ENCODE measurements at regions not wholly inside any gene's neighbourhood (a gene's known extent, or its start where the extent isn't known, plus 50 kb on each side); places are given as distances from the start of the nearest gene placed in this dataset.

DNA sequence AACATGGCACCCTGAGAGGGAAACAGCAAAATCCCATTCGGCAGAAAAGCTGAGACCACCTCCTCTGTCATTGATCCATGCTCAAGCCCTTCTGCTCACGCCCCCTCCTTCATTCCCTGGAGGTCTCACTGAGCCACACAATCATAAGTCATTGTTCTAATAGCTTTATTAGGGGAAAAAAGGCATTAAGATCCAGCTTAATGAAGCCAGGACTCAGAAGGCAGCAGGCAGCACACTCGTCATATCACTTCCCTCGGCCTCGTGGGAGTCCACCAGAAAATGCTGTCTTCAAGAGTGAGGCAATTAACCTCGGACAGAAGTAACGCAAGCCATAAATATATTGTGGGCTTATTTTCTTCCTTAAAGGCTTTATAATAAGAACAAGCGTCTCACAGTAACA, 153.9 kb upstream of the PPP2R3A start:
- Histone ChIP-seq H3K27ac (ENCODE audit: low read depth, low read length) (no peak overlapping the region), H3K9ac (ENCODE audit: low read depth, low read length) (no peak overlapping the region), H3K4me1 (ENCODE audit: control insufficient read depth, insufficient read depth, low read length) (peaks cover 13% of the 10 kb centered on the region), H3K36me3 (ENCODE audit: control insufficient read depth, insufficient read depth, low read length) (no peaks in the 10 kb centered on the region), H3K9me3 (ENCODE audit: control insufficient read depth, insufficient read depth, low read length) (no peaks in the 10 kb centered on the region), H3K4me3 (ENCODE audit: low read depth, low read length) (no peak overlapping the region), H3K27me3 (ENCODE audit: control insufficient read depth, insufficient read depth, low read length) (no peaks in the 10 kb centered on the region; the same call in 1 of the 2 replicates)

- H3K36me3 ChIP-seq (ENCODE audit: control insufficient read depth, insufficient read depth, low read length) = no peaks in the 10 kb centered on the region
- no peak overlapping the region for H3K4me3 ChIP-seq (ENCODE audit: low read depth, low read length)
- no peak overlapping the region for H3K9ac ChIP-seq (ENCODE audit: low read depth, low read length)
- no peaks in the 10 kb centered on the region; the same call in 1 of the 2 replicates for H3K27me3 ChIP-seq (ENCODE audit: control insufficient read depth, insufficient read depth, low read length)
- no peak overlapping the region for H3K27ac ChIP-seq (ENCODE audit: low read depth, low read length)
- peaks cover 13% of the 10 kb centered on the region for H3K4me1 ChIP-seq (ENCODE audit: control insufficient read depth, insufficient read depth, low read length)
- H3K9me3 ChIP-seq (ENCODE audit: control insufficient read depth, insufficient read depth, low read length) = no peaks in the 10 kb centered on the region
Observed at GRCh38 chr3:135812057-135812456, 153.5 kb upstream of the PPP2R3A start.

DNA sequence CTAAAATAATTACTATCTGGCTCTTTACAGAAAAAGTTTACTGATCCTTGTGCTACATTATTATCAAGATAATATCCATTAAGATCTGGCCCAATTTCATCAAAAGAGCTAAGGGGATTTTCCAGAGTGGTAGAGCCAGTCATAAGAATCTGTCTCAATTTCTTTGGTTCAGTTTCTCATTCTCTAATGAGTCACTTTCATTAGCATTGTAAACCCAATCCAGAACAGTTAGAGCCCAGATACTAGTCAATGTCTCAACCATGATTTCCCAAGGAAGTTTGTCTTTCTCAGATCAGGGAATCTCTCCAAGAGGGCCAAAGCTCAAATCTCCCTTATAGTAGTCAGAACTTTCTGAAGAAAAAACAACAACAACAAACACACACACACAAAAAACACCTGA, 131.1 kb upstream of the PPP2R3A start:
- Histone ChIP-seq H3K27ac (ENCODE audit: low read depth, low read length) (no peak overlapping the region), H3K9me3 (ENCODE audit: control insufficient read depth, insufficient read depth, low read length) (no peaks in the 10 kb centered on the region), H3K27me3 (ENCODE audit: control insufficient read depth, insufficient read depth, low read length) (no peaks in the 10 kb centered on the region), H3K4me1 (ENCODE audit: control insufficient read depth, insufficient read depth, low read length) (no peaks in the 10 kb centered on the region), H3K9ac (ENCODE audit: low read depth, low read length) (no peak overlapping the region), H3K36me3 (ENCODE audit: control insufficient read depth, insufficient read depth, low read length) (no peaks in the 10 kb centered on the region), H3K4me3 (ENCODE audit: low read depth, low read length) (no peak overlapping the region)

DNA sequence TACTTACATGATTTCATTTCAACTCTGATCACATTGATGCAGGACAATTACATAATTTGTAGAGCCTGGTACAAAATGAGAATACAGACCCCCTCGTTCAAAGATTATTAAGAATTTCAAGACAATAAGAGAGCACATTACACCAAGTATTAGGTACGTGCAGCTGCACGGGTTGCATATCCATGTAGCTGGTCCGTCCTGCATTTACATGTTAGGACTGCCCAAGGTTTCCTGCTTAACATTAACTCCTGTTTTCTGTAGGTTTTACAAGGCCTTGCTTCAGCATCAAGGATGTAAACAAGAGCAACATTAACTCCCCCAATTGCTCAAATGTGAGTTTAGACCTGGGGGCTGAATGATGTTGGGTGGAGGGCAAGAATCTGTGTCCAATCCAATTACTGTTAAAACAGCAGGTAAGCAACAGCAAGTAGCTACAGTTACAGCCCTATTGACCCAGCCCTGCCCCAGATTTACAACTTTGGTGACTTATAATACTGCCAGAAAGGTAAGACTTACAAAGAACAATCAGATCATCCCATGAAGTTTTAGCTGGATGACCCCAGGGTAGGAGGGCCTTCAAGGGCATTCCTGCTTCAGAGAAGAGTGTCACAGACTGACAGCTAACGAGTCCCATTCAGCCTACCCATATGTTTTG, 127.4 kb upstream of the PPP2R3A start:
- H3K4me1 ChIP-seq (ENCODE audit: control insufficient read depth, insufficient read depth, low read length) = no peaks in the 10 kb centered on the region
- no peaks in the 10 kb centered on the region for H3K9me3 ChIP-seq (ENCODE audit: control insufficient read depth, insufficient read depth, low read length)
- H3K36me3 ChIP-seq (ENCODE audit: control insufficient read depth, insufficient read depth, low read length) = no peaks in the 10 kb centered on the region
- no peak overlapping the region for H3K27ac ChIP-seq (ENCODE audit: low read depth, low read length)
- H3K9ac ChIP-seq (ENCODE audit: low read depth, low read length) = no peak overlapping the region
- no peaks in the 10 kb centered on the region for H3K27me3 ChIP-seq (ENCODE audit: control insufficient read depth, insufficient read depth, low read length)
- H3K4me3 ChIP-seq (ENCODE audit: low read depth, low read length) = no peak overlapping the region

DNA sequence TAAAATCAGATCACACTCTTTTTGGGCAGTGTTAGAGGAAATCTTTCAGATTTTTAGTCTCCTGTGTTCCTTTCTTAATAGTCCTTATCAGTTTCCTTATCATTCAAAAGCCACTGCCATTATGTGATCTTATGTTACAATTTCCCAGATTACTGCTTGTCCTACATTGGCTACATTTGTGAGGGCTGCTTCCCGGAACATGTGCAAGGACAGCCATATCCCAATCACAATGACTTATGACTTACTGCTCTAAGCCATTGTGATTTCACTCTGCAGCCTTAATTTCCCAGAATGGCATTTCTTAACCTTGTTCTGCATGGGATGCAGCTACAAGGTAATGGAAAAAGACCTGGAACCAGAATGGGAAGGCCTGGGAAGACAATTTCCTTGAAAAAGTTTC, 125.1 kb upstream of the PPP2R3A start:
- H3K9ac ChIP-seq (ENCODE audit: low read depth, low read length) = no peak overlapping the region
- no peaks in the 10 kb centered on the region for H3K27me3 ChIP-seq (ENCODE audit: control insufficient read depth, insufficient read depth, low read length)
- no peaks in the 10 kb centered on the region for H3K36me3 ChIP-seq (ENCODE audit: control insufficient read depth, insufficient read depth, low read length)
- H3K4me3 ChIP-seq (ENCODE audit: low read depth, low read length) = no peak overlapping the region
- no peaks in the 10 kb centered on the region for H3K9me3 ChIP-seq (ENCODE audit: control insufficient read depth, insufficient read depth, low read length)
- no peak overlapping the region for H3K27ac ChIP-seq (ENCODE audit: low read depth, low read length)
- H3K4me1 ChIP-seq (ENCODE audit: control insufficient read depth, insufficient read depth, low read length) = no peaks in the 10 kb centered on the region

- Histone ChIP-seq H3K9ac (ENCODE audit: low read depth, low read length) (no peak overlapping the region), H3K27ac (ENCODE audit: low read depth, low read length) (no peak overlapping the region), H3K9me3 (ENCODE audit: control insufficient read depth, insufficient read depth, low read length) (no peaks in the 10 kb centered on the region), H3K36me3 (ENCODE audit: control insufficient read depth, insufficient read depth, low read length) (no peaks in the 10 kb centered on the region), H3K4me1 (ENCODE audit: control insufficient read depth, insufficient read depth, low read length) (no peaks in the 10 kb centered on the region), H3K4me3 (ENCODE audit: low read depth, low read length) (no peak overlapping the region), H3K27me3 (ENCODE audit: control insufficient read depth, insufficient read depth, low read length) (no peaks in the 10 kb centered on the region)
Observed at GRCh38 chr3:135844386-135844785, 121.1 kb upstream of the PPP2R3A start.

DNA sequence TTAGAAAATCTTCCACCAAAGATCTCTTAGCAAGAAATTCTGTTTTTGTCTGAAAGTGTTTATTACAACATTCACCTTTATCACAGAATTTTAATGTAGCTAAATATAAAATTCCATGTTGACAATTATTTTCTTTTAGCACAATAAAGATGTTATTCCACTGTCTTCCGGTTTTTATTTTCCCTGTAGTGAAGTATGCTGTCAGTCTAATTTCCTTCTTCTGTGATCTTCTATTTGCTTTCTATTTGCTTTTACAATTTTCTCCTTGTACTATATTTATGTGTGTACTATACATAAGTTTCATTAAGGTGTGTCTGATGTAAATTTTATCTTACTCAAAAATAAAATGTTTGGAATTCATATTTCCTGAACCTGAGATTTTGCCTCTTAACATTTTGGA, 117.5 kb upstream of the PPP2R3A start:
- Histone ChIP-seq H3K9ac (ENCODE audit: low read depth, low read length) (no peak overlapping the region), H3K4me1 (ENCODE audit: control insufficient read depth, insufficient read depth, low read length) (no peaks in the 10 kb centered on the region), H3K36me3 (ENCODE audit: control insufficient read depth, insufficient read depth, low read length) (no peaks in the 10 kb centered on the region), H3K9me3 (ENCODE audit: control insufficient read depth, insufficient read depth, low read length) (no peaks in the 10 kb centered on the region), H3K27me3 (ENCODE audit: control insufficient read depth, insufficient read depth, low read length) (no peaks in the 10 kb centered on the region), H3K4me3 (ENCODE audit: low read depth, low read length) (no peak overlapping the region), H3K27ac (ENCODE audit: low read depth, low read length) (no peak overlapping the region)

DNA sequence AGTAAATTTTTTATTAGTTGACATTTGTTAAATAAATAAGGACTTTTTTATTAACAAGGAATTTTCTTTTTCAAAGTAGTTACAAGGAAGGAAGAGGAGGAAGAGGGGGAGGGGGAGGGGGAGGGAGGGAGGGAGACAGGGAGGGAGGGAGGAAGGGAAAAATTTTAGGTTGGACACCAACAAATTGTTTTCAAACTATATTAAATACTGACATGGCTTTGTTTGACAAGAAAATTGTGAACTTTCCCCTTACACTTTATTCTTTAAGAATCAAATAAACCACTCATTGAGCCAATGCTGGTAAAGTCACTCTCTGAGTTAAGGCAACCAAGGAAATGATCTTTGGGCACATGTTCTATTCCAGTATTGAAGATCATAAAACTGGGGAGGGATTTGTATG, 115.7 kb upstream of the PPP2R3A start:
- Histone ChIP-seq H3K4me1 (ENCODE audit: control insufficient read depth, insufficient read depth, low read length) (no peaks in the 10 kb centered on the region), H3K4me3 (ENCODE audit: low read depth, low read length) (no peak overlapping the region), H3K9me3 (ENCODE audit: control insufficient read depth, insufficient read depth, low read length) (no peaks in the 10 kb centered on the region), H3K27me3 (ENCODE audit: control insufficient read depth, insufficient read depth, low read length) (no peaks in the 10 kb centered on the region), H3K9ac (ENCODE audit: low read depth, low read length) (no peak overlapping the region), H3K36me3 (ENCODE audit: control insufficient read depth, insufficient read depth, low read length) (no peaks in the 10 kb centered on the region), H3K27ac (ENCODE audit: low read depth, low read length) (no peak overlapping the region)

GRCh38 chr3:135851201-135852081, 114.1 kb upstream of the PPP2R3A start:
- Histone ChIP-seq H3K9me3 (ENCODE audit: control insufficient read depth, insufficient read depth, low read length) (no peaks in the 10 kb centered on the region), H3K4me1 (ENCODE audit: control insufficient read depth, insufficient read depth, low read length) (no peaks in the 10 kb centered on the region), H3K27ac (ENCODE audit: low read depth, low read length) (no peak overlapping the region), H3K9ac (ENCODE audit: low read depth, low read length) (no peak overlapping the region), H3K36me3 (ENCODE audit: control insufficient read depth, insufficient read depth, low read length) (no peaks in the 10 kb centered on the region), H3K4me3 (ENCODE audit: low read depth, low read length) (no peak overlapping the region), H3K27me3 (ENCODE audit: control insufficient read depth, insufficient read depth, low read length) (no peaks in the 10 kb centered on the region)

- Histone ChIP-seq H3K4me1 (ENCODE audit: control insufficient read depth, insufficient read depth, low read length) (no peaks in the 10 kb centered on the region), H3K9me3 (ENCODE audit: control insufficient read depth, insufficient read depth, low read length) (no peaks in the 10 kb centered on the region), H3K27me3 (ENCODE audit: control insufficient read depth, insufficient read depth, low read length) (no peaks in the 10 kb centered on the region), H3K9ac (ENCODE audit: low read depth, low read length) (no peak overlapping the region), H3K27ac (ENCODE audit: low read depth, low read length) (no peak overlapping the region), H3K36me3 (ENCODE audit: control insufficient read depth, insufficient read depth, low read length) (no peaks in the 10 kb centered on the region), H3K4me3 (ENCODE audit: low read depth, low read length) (no peak overlapping the region)
Observed at GRCh38 chr3:135853981-135854380, 111.5 kb upstream of the PPP2R3A start.

- no peaks in the 10 kb centered on the region for H3K9me3 ChIP-seq (ENCODE audit: control insufficient read depth, insufficient read depth, low read length)
- no peak overlapping the region for H3K27ac ChIP-seq (ENCODE audit: low read depth, low read length)
- no peak overlapping the region for H3K9ac ChIP-seq (ENCODE audit: low read depth, low read length)
- no peaks in the 10 kb centered on the region for H3K36me3 ChIP-seq (ENCODE audit: control insufficient read depth, insufficient read depth, low read length)
- H3K4me1 ChIP-seq (ENCODE audit: control insufficient read depth, insufficient read depth, low read length) = no peaks in the 10 kb centered on the region
- no peak overlapping the region for H3K4me3 ChIP-seq (ENCODE audit: low read depth, low read length)
- no peaks in the 10 kb centered on the region for H3K27me3 ChIP-seq (ENCODE audit: control insufficient read depth, insufficient read depth, low read length)
Observed at GRCh38 chr3:135860761-135861160, 104.8 kb upstream of the PPP2R3A start.
